SK-N-DZ (cell line): ENCODE measurements at regions not wholly inside any gene's neighbourhood (a gene's known extent, or its start where the extent isn't known, plus 50 kb on each side); places are given as distances from the start of the nearest gene placed in this dataset.
"Not testable (repeated sequence)": the region's sequence is repeated elsewhere in the genome, so short reads cannot be mapped to it uniquely, and the experiment has no call there.

Experiments used
- DNase-seq: peaks from one replicate; pipeline ENCODE4 v3.0.0-alpha.2; 2015; ENCODE audit warnings: low spot score

DNA sequence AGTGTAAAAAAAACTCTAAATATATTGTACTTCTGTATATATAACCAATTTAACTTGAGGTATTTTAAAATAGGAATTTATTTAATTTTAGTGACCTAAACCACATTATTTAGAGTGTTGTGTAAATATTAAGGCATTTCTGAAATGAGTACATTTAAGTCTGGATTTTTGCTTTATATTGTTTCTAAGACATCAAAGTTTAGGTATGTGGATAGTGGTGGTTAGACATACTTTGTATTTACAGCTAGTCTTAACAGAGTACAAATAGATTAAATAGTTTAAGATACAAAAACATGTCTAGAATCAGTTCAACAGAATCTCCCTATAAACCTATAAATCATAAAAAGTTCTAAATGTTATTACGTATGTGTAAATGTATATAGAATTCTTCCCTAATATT lies 588.5 kb downstream of the TRIML1 start:
- DNase-seq: no peak

DNA sequence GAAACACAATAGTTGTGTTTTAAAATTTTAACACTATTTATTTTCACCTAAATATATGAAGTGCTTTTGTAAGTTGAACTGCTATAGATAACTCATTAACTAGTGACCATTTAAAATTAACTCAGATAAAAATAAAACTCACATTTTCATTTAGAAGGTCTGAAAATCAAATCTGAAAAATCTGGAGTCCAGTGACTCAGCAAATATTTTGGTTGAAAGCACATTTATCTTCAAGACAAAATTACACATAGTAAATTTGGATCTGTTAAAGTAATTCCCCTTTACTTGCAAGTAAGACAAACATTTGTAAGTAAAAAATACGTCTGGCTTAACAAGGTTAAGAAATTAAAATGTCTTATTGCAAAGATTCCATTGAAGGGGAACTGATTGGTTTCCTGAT lies 589.1 kb downstream of the TRIML1 start:
- no peak for DNase-seq

DNA sequence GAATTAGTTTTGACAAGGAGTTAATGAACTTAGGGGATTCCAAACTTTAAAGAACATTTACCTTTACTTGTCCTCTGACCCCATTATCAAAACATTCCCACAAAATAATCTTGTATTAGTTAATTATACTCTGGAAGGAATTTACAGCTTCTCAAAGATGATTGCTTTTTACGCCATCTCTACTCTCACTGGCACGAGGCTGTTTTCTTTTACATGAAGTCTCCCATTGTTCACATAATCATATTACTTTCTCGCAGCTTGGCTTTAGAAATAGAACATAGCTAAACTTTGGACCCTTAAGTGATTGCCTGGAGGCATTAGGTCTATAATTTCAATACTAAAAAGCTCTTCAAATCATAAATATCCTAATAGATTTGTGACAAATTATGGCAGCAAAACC lies 592.9 kb downstream of the TRIML1 start:
- DNase-seq: no peak

DNA sequence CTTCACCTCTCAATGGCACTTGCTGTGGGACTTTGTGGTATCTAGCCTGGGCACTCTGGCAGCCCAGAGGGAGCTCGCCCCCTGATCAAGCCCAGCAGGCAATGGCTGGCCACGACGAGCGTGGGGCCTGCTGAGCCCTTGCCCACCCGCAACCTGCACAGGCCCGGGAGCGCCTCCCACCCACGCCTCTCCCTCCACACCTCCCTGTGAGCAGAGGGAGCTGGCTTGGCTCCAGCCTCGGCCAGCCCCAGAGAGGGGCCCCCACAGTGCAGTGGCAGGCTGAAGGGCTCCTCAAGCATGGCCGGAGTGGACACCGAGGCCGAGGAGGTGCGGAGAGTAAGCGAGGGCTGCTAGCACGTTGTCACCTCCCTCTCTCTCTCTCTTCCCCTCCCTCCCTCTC lies 595.8 kb downstream of the TRIML1 start:
- no peak for DNase-seq

DNA sequence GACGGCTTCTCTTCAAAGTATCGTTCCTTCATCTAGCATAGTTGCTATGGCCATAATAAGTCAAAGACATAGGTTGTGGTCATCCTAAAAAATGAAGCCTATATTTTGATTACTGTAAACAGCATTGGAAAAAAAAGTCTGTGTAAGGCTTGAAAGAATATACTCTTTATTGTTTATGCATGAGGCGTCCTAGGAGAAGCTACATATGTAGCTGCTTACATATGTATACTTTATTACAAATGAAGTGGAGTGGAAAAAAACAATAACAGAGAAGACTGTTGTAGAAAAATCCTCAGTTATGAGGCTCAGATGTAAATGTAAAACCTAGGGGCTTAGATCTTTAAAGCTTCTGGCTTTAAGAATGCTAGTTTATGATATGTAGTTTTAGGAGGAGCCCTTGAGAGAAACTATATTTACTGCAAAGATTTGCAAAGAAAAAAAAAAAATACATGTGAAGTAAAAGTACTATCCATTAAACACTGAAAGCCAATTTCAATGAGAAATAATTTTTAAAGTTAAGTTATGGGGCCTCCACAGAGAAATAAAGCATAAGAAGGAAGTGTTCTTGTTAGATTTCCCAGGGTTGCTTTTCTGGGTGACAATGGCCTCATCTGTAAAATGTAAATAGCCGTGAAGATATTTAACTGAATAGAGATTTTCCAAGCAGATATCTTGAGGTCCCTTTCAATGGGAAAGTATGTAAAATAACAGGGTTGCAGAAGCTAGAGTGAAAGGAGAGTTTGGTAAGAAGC lies 598.2 kb downstream of the TRIML1 start:
- DNase-seq: no peak

DNA sequence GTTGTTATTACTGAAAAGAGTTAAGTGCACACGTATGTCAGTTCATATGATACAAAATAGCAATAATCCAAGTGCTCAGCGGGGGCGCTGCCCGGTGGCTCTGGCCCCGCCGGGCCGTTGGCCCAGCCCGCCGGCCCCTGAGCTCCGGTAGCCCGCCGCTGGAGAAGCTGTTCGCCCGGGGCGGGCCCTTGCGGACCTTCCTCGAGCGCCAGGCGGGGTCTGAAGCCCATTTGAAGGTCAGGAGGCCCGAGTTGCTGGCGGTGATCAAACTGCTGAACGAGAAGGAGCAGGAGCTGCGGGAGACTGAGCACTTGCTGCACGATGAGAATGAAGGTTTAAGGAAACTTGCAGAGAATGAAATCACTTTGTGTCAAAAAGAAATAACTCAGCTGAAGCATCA lies 599.0 kb downstream of the TRIML1 start:
- not testable (repeated sequence) for DNase-seq

DNA sequence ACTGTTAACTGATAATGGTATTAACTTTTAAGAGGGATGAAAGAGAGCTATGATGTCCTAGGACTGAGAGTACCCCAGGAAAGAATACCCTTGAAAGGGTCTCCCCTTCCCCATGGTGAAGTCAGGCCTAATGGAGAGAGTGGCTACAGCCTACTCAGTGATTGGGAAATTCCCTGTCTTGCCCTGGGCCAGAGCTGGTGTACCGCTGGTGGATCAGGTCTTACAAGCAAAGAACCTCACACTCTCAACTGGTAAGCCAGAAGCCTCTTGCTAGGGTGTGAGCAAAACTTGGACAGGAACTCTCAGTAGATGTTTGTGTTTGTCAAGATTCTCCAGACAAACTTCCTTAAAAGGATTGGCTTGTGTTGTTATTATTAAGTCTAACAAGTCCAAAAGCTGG lies 600.9 kb downstream of the TRIML1 start:
- DNase-seq: not testable (repeated sequence)

DNA sequence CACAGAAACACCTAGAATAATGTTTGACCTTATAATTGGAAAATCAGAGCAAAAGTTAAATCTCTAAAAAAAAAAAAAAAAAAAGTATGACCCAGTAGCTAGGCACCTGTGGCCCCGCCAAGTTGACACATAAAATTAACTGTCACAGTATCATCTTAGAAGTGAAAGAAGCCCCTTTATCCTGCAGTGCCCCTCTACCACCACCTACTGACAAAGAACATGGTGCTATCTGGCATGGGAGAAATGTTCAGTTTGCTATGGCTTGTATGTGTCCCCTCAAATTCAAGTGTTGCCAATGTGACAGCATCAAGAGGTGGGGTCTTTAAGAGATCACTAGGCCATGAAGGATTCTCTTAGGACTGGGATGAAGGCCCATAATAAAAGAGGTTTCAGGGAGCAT lies 601.5 kb downstream of the TRIML1 start:
- not testable (repeated sequence) for DNase-seq

DNA sequence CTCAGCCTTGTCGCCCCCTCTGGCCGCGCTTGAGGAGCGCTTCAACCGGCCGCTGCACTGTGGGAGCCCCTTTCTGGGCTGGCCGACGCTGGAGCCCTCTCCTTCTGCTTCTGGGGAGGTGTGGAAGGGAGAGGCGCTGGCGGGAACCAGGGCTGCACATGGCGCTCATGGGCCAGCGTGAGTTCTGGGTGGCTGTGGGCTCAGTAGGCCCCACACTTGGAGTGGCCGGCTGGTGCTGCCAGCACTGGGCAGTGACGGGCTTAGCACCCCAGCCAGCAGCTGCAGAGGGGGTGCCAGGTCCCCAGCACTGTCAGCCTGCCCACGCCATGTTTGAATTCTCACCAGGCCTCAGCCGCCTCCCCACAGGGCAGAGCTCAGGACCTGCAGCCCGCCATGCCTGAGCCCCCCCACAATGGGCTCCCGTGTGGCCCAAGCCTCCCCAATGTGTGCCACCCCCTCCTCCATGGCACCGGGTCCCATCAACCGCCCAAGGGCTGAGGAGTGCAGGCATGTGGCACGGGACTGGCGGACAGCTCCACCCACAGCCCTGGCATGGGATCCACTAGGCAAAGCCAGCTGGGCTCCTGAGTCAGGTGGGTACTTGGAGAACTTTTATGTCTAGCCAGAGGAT lies 615.2 kb downstream of the TRIML1 start:
- DNase-seq: no peak

DNA sequence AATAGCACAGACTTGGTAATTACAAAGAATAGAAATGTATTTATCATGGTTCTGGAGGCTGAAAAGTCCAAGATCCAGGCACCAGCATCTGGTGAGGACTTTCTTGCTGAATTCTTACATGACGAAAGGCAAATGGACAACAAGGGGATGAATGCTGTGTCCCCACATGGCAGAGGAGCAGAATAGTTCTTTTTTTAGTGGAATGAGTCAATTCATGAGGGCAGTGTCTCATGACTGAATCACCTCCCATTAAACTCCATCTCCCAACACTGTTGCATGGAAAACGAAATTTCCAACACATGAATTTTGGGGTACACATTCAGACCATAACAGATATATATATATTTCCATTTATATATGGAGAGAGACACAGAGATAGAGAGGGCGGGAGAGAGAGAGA lies 628.3 kb downstream of the TRIML1 start:
- no peak for DNase-seq

DNA sequence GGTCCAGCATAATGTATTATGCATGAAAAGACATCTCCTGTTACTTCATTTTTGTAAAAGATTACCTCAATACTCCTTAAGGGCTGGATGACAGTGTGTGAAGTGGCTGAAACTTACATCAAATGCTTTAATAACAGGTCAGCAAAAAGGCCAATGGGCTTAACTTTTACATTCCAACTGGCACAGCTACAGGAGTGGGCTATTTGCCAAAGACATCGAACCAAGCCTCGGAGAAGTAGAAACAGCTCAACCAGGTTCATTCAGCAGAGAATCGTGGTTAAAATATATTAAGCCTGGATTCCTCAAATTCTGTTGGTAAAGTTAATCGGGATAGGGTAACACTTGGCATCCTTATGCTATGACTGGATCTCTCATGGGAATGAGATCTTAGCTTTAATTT lies 639.7 kb downstream of the TRIML1 start:
- DNase-seq: no peak

DNA sequence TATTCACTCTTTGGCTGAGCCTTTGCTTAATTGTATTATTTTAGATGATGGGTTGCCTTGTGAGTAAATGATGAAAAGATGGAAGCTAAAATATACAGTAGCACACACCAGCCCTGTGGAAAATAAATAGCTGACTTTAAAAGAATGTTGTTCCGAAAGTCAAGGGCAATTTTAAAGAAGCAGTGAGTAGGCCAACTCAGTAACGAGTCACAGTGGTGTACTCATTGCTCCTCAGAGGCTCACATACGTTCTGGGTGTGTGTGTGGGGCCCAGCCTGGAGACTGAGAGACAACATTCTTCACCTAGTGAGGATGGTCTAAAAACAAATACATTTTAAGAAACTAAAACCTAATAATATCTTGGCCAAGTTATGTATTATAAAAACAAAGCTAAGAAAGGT lies 640.3 kb downstream of the TRIML1 start:
- no peak for DNase-seq

DNA sequence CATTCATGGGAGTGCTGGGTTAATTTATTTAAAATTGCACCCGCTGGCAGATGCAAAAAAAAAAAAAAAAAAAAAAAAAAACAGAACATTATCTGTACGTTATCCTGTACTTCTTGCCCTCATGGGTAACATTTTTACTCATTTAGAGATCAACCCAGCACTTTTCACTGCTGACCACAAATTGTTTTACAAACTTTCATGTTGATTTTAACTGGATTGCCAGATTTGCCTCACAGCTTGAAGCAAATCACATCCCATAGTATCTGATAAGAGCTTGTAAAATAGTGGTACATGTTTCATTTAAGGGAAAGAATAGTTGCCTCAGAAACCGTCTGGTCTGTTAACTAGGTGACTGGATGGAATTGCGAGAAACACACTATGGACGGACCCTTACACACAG lies 640.8 kb downstream of the TRIML1 start:
- no peak for DNase-seq

DNA sequence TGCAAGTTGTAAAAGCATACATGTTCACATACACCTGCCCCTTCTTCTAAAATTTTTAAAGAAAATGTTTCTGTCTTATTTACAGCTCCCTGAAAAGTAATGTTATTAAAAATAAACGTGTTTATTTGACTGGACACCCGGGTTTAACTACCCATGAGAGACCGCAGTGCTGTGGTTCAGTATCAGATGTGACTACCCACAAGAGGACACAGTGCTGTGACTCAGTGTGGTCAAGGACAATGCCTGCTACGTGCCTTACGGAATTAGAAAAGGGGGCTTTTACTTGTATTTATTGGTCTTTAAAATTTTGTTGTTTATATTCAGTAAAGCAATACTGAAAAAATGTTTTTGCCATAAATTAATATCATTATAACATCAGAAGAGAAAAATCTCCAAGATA lies 641.4 kb downstream of the TRIML1 start:
- no peak for DNase-seq

DNA sequence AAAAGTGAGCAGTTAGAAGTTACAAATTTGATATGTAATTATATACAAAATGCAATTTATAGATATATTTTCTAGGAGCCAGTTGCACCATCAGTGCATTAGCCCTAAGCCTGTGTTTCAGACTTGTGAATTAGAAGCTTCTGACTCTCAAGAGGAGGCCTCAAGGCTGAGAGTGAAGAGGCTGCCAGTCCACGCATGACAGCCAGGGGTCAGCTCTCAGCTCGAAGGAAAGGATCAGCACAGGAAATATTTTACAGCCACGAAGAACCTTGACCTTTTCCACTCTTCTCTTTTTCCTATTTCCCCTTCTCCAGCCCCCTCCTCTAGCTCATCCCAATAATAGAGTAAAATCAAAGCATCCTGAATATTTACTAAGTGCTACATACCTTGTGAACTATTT lies 642.4 kb downstream of the TRIML1 start:
- no peak for DNase-seq

DNA sequence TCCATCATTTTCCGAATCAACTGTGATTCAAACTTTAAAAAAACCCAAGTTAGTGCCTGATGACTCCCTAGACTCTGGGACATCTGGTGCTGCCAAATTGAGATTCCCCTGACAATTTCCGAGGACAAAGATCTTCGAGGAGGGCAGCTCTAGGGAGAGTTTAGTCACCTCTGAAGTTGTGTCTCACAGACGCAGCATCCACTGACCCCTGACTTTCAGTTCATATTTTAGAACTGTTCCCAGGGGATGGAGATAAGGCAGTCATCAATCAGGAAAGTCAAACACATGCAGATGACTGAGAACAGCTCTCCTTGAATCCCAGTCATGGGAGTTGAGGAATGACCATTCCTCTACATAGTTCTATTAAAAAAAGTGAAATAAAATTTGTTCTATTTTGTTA lies 643.9 kb downstream of the TRIML1 start:
- DNase-seq: no peak

DNA sequence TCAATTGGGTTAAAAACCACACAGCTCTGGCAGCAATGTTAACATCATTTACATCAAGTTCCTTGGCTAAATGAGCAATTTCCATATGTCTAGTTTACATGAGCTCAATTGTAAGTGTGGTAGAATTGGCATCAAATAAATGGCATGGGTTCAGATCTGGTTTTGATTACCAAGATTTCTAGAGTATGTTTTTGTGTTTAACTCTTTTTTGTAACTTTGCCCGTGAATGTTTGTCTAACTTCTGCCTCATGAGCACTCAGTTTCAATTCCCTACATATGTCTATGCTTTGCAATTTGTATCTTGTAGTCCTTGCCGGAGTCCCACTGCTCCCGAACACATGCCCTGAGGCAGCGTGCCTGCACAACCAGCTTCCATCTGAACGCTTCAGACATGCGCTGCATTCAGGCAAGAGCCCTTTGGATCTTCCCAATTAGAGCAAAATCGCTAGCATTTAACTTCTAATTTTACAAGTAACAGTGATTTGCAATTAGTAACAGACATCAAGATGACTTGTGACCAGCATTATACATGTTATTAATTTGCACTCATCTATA lies 644.4 kb downstream of the TRIML1 start:
- no peak for DNase-seq

DNA sequence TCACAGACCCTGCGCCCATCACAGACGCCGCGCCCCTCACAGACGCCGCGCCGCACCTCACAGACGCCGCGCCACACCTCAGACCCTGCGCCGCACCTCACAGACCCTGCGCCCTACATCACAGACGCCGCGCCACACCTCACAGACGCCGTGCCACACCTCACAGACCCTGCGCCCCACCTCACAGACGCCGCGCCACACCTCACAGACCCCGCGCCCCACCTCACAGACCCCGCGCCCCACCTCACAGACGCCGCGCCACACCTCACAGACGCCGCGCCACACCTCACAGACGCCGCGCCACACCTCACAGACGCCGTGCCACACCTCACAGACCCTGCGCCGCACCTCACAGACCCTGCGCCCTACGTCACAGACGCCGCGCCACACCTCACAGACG lies 657.4 kb downstream of the TRIML1 start:
- not testable (repeated sequence) for DNase-seq

DNA sequence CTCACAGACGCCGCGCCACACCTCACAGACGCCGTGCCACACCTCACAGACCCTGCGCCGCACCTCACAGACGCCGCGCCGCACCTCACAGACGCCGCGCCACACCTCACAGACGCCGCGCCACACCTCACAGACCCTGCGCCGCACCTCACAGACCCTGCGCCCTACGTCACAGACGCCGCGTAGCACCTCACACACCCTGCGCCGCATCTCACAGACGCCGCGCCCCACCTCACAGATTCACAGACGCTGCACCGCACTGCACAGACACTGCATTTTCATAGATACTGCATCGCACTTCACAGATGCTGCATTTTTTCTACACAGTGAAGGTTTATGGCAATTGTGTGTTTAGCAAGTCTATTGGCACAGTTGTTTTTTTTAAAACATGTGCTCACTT lies 657.8 kb downstream of the TRIML1 start:
- DNase-seq: not testable (repeated sequence)

DNA sequence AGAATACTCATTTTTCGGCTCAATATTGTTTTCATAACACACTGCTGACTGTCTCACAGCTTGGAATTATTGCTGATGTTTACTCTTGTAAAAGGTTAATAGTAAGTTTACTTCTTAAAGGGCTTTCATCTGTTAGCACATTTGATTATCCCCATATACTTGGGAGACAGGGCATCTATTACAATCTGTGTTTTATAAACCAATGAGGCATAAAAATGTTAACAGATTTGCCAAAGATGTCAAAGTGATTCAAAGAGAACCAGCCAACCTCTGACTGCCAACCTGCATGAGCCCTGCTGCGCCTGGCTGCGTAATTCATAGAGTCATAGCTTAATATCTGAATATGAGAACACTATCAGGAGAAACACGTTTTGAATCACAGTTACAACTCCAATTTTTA lies 665.6 kb downstream of the TRIML1 start:
- no peak for DNase-seq

DNA sequence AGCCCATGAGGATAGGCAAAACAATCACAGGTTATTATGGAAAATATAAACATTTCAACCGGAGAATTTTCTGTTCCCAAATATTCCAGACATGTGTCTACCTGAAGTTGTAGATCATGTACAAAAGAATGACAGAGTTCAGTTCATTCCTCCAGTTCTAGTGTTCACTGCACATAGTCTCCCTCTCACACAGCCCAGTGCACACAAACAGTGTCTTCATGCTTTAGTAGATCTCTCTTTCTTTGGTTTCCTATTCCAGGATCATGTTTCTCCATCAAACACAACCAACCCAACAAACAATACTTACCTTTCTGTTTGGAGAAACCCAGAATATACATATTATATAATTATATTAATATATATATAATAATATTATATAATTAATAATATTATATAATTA lies 671.9 kb downstream of the TRIML1 start:
- no peak for DNase-seq

DNA sequence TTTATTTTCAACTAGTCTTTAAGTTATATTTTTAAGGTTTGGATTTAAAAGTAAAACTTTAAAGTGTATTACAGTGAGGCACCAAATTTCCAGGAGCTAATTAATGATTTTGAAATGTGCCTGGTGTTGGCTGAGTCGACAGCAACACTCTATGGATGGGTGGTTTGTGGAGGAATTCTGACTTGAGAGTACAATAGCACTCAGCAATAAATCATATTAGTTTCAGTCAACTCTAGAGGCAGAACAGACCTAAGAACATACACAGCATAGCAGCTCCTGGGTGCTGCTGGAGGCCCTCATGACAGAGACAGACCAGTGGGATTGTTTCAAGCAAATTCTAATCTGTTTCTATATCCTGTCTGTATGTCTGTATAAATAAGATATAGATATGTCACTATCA lies 673.4 kb downstream of the TRIML1 start:
- no peak for DNase-seq

DNA sequence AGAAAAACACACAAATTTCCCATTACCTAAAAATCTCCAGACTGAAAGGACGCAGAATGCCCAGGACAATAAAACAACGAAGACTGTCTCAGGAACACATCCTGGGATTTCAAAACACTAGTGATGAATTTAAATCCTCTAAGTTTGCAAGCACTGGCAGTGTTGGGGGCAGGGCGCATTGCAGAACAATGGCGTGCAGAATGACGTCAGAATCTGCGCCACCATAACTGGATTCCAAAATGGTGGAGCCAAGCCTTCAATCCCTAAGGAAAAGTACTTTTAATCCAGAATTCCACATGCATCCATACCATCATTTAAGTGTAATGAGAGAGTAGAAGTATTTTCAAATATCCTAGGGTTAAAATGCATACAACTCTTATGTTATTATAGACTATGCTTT lies 679.1 kb downstream of the TRIML1 start:
- DNase-seq: no peak
